SU-DHL-6 (cell line): ENCODE measurements at regions not wholly inside any gene's neighbourhood (a gene's known extent, or its start where the extent isn't known, plus 50 kb on each side); places are given as distances from the start of the nearest gene placed in this dataset.

Experiments
- CTCF ChIP-seq: fragments of 200-600 bp; sonication (generic); IDR thresholded peaks from one replicate; pipeline ENCODE4 v1.5.1; 2017; ENCODE audit warnings: antibody characterized with exemption, mild to moderate bottlenecking, low read length, moderate library complexity; ENCODE audit not compliant: insufficient read depth, poor library complexity, severe bottlenecking
- EZH2phosphoT487 ChIP-seq: fragments of 200-600 bp; sonication (generic), shearing (Covaris generic); conservative IDR thresholded peaks from 2 replicates; pipeline ENCODE4 v1.6.1; 2018; ENCODE audit warnings: mild to moderate bottlenecking, antibody characterized with exemption, low read length, moderate library complexity, mixed read lengths

GRCh38 chr20:11281240-11281639 lies 607.4 kb upstream of the JAG1 start:
- TF ChIP-seq CTCF (no peak), EZH2phosphoT487 (no peak)
